ENCODE measurements at regions not wholly inside any gene's neighbourhood (a gene's known extent, or its start where the extent isn't known, plus 50 kb on each side); places are given as distances from the start of the nearest gene placed in this dataset.

DNA sequence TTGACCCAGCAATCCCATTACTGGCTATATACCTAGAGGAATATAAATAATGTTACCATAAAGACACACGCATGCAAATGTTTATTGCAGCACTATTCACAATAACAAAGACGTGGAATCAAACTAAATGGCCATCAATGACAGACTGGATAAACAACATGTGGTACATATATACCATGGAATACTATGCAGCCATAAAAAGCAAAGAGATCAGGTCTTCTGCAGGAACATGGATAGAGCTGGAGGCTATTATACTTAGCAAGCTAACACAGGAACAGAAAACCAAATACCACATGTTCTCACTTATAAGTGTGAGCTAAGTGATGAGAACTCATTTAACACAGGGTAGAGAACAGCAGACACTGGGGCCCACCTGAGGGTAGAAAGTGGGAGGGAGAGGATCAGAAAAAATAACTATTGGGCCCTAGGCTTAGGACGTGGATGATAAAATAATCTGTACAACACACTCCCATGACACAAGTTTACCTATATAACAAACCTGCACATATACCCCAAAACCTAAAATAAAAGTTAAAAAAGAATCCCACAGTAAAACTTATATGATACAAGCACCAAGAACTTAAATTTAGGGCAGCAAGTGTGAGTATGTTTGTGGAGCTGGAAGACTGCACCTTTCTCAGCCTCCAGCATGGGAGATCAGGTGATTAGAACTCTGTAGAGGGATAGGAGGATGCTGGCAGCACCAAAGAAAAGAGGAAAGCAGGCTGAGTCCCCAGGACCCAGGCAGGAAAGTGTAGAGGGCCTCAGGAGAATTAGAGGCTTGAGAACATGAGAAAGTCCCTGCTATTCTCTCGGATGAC, 320.8 kb upstream of the USP24 start:
- intact Hi-C loops (cut with micrococcal nuclease; ENCODE audit: unreplicated experiment): no loop called here
- TF ChIP-seq, protein P1, sequence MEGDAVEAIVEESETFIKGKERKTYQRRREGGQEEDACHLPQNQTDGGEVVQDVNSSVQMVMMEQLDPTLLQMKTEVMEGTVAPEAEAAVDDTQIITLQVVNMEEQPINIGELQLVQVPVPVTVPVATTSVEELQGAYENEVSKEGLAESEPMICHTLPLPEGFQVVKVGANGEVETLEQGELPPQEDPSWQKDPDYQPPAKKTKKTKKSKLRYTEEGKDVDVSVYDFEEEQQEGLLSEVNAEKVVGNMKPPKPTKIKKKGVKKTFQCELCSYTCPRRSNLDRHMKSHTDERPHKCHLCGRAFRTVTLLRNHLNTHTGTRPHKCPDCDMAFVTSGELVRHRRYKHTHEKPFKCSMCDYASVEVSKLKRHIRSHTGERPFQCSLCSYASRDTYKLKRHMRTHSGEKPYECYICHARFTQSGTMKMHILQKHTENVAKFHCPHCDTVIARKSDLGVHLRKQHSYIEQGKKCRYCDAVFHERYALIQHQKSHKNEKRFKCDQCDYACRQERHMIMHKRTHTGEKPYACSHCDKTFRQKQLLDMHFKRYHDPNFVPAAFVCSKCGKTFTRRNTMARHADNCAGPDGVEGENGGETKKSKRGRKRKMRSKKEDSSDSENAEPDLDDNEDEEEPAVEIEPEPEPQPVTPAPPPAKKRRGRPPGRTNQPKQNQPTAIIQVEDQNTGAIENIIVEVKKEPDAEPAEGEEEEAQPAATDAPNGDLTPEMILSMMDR (IDR thresholded peaks at IDR 0.05; ENCODE audit: unreplicated experiment): no peak
- no peak for DNase-seq
- Mint-ChIP-seq H3K4me1 (ENCODE audit: low read depth, unreplicated experiment) (no peaks in the 10 kb centered on the region), H3K27ac (ENCODE audit: unreplicated experiment) (no peak overlapping the region), H3K27me3 (ENCODE audit: unreplicated experiment) (no peaks in the 10 kb centered on the region), H3K36me3 (ENCODE audit: insufficient read depth, unreplicated experiment) (no peaks in the 10 kb centered on the region), H3K9me3 (ENCODE audit: low read depth, unreplicated experiment) (no peaks in the 10 kb centered on the region), H3K4me3 (ENCODE audit: low read depth, unreplicated experiment) (no peak overlapping the region)
- CTCF ChIA-PET: no interaction called here
- no TSS peak for BruUV-seq (replicated peaks)

DNA sequence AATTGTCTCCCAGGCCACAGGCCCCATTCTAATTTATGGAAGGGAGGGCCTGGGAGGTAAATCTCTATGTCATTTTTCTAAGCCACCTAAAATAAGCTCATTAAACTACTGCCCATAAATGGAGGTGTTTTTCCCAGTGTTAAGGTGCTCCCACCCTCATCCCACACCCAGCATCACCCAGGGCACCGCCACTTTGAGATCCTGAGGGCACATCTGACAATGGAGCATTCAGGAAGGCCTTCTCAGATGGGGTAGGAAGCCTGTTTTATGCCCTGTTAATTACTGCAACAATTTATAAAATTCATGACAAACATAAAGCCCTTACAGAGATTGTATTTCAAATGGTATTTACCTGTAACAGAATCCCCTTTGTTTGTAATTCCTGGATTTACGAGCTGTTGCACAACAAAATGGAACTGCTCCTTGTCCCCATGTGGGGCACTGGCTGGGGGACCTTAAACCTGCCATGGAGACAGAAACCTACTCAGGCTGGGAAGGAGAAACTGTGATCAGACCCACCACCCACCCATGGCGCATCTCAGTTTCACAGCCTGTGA, 319.5 kb upstream of the USP24 start:
- no peaks in the 10 kb centered on the region for H3K4me1 Mint-ChIP-seq (ENCODE audit: low read depth, unreplicated experiment)
- intact Hi-C loops (cut with micrococcal nuclease; ENCODE audit: unreplicated experiment): no loop called here
- DNase-seq: no peak
- H3K27me3 Mint-ChIP-seq (ENCODE audit: unreplicated experiment): no peaks in the 10 kb centered on the region
- H3K36me3 Mint-ChIP-seq (ENCODE audit: insufficient read depth, unreplicated experiment): no peaks in the 10 kb centered on the region
- TF ChIP-seq, protein P1 (IDR thresholded peaks at IDR 0.05; ENCODE audit: unreplicated experiment): no peak
- CTCF ChIA-PET: interaction anchor here (0.6 kb wide), 1 partner anchor 16 kb away, joined by 3 read pairs; no protein-coding TSS in a partner anchor
- BruUV-seq (replicated peaks): no TSS peak
- no peak overlapping the region for H3K4me3 Mint-ChIP-seq (ENCODE audit: low read depth, unreplicated experiment)
- no peaks in the 10 kb centered on the region for H3K9me3 Mint-ChIP-seq (ENCODE audit: low read depth, unreplicated experiment)
- no peak overlapping the region for H3K27ac Mint-ChIP-seq (ENCODE audit: unreplicated experiment)

- TF ChIP-seq, protein P1 (IDR thresholded peaks at IDR 0.05; ENCODE audit: unreplicated experiment): no peak
- Mint-ChIP-seq H3K36me3 (ENCODE audit: insufficient read depth, unreplicated experiment) (no peaks in the 10 kb centered on the region), H3K9me3 (ENCODE audit: low read depth, unreplicated experiment) (no peaks in the 10 kb centered on the region), H3K27me3 (ENCODE audit: unreplicated experiment) (no peaks in the 10 kb centered on the region), H3K4me3 (ENCODE audit: low read depth, unreplicated experiment) (no peak overlapping the region), H3K27ac (ENCODE audit: unreplicated experiment) (no peak overlapping the region), H3K4me1 (ENCODE audit: low read depth, unreplicated experiment) (no peaks in the 10 kb centered on the region)
- DNase-seq: no peak
- intact Hi-C loops (cut with micrococcal nuclease; ENCODE audit: unreplicated experiment): no loop called here
- no TSS peak for BruUV-seq (replicated peaks)
- CTCF ChIA-PET: no interaction called here
Measured at GRCh38 chr1:55531644-55532043, 316.5 kb upstream of the USP24 start.

DNA sequence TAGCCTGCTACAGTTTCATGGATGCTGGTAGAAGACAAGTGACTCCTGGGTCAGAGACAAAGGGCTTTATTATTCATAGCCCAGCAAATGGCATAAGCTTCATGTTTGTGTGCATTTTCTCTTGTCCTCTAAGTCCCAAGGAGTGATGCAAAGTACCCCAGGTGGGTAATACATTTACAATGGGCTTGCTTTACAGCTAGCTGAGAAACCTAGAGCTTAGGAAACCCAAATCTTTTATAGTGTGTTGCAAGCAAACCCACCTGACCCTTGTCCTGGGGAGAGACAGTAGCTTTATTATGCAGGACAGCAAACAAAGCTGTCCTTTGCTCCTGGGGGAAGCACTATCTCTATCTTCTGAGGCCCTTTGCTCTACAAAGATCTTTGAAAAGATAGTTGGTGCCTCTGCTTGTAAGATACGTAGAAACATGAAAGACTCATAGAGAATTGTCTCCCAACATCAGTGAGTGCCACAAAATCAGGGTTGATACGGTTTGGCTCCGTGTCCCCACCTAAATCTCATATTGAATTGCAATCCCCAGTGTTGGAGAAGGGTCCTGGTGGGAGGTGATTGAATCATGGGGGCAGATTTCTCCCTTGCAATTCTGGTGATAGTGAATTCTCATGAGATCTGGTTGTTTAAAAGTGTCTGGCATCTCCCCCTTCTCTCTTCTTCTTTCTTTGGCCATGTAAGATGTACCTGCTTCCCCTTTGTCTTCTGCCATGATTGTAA, 315.8 kb upstream of the USP24 start:
- DNase-seq: no peak
- Mint-ChIP-seq H3K9me3 (ENCODE audit: low read depth, unreplicated experiment) (no peaks in the 10 kb centered on the region), H3K27me3 (ENCODE audit: unreplicated experiment) (no peaks in the 10 kb centered on the region), H3K27ac (ENCODE audit: unreplicated experiment) (no peak overlapping the region), H3K4me1 (ENCODE audit: low read depth, unreplicated experiment) (no peaks in the 10 kb centered on the region), H3K36me3 (ENCODE audit: insufficient read depth, unreplicated experiment) (no peaks in the 10 kb centered on the region), H3K4me3 (ENCODE audit: low read depth, unreplicated experiment) (no peak overlapping the region)
- intact Hi-C loops (cut with micrococcal nuclease; ENCODE audit: unreplicated experiment): no loop called here
- BruUV-seq (replicated peaks): no TSS peak
- TF ChIP-seq, protein P1 (IDR thresholded peaks at IDR 0.05; ENCODE audit: unreplicated experiment): no peak
- CTCF ChIA-PET: no interaction called here

Measured in Calu3 (cell line).